ENCODE measurements at regions not wholly inside any gene's neighbourhood (a gene's known extent, or its start where the extent isn't known, plus 50 kb on each side); places are given as distances from the start of the nearest gene placed in this dataset.

DNA sequence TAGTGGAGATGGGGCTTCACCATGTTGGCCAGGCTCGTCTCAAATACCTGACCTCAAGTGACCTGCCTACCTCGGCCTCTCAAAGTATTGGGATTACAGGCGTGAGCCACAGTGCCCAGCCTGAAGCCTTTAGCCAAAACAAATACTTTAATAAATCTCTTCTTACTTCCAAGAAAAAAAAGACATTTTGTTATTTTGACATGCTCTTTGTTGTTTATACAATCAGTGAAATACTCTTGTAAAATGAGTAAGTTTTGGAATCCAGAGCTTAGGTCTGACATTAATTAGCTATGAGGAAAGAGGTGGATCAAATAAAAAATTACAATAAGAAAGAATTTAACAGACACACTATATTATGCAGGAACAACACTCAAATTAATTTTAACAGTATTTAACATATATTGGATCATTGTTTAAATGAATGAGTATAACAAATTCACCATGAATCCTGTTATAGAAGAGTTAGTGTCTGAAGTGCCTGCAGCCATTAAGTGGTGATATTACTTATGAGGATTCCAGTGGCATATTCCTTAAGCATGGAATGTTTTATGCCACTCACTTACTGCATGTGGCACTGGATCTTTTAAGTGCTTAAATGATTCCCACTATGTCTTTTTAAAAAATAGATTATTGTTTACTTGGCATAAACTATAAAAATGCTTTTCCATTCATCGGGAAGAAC lies 260.1 kb upstream of the GIMD1 start:
- Histone ChIP-seq H3K4me2 (ENCODE audit: insufficient read depth, low read length) (no peak overlapping the region), H3K4me1 (ENCODE audit: insufficient read depth, low read length) (no peaks in the 10 kb centered on the region), H3K4me3 (ENCODE audit: insufficient read depth, low read length) (no peak overlapping the region), H2AFZ (ENCODE audit: low read length) (no peak overlapping the region), H3K9me3 (ENCODE audit: low read depth, low read length) (no peaks in the 10 kb centered on the region), H3K27ac (ENCODE audit: low read depth, low read length) (no peak overlapping the region), H3K27me3 (ENCODE audit: insufficient read depth, low read length) (no peaks in the 10 kb centered on the region), H3K79me2 (ENCODE audit: insufficient read depth, low read length) (no peaks in the 10 kb centered on the region), H3K36me3 (ENCODE audit: insufficient read depth, low read length) (no peaks in the 10 kb centered on the region), H4K20me1 (ENCODE audit: insufficient read depth, low read length) (no peaks in the 10 kb centered on the region)
- TF ChIP-seq, protein P1, sequence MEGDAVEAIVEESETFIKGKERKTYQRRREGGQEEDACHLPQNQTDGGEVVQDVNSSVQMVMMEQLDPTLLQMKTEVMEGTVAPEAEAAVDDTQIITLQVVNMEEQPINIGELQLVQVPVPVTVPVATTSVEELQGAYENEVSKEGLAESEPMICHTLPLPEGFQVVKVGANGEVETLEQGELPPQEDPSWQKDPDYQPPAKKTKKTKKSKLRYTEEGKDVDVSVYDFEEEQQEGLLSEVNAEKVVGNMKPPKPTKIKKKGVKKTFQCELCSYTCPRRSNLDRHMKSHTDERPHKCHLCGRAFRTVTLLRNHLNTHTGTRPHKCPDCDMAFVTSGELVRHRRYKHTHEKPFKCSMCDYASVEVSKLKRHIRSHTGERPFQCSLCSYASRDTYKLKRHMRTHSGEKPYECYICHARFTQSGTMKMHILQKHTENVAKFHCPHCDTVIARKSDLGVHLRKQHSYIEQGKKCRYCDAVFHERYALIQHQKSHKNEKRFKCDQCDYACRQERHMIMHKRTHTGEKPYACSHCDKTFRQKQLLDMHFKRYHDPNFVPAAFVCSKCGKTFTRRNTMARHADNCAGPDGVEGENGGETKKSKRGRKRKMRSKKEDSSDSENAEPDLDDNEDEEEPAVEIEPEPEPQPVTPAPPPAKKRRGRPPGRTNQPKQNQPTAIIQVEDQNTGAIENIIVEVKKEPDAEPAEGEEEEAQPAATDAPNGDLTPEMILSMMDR (IDR thresholded peaks at IDR 0.05; ENCODE audit: extremely low read depth, low read depth, low read length), result no peak
- DNase-seq (ENCODE audit: insufficient read length, low spot score, missing footprints), result no peak

DNA sequence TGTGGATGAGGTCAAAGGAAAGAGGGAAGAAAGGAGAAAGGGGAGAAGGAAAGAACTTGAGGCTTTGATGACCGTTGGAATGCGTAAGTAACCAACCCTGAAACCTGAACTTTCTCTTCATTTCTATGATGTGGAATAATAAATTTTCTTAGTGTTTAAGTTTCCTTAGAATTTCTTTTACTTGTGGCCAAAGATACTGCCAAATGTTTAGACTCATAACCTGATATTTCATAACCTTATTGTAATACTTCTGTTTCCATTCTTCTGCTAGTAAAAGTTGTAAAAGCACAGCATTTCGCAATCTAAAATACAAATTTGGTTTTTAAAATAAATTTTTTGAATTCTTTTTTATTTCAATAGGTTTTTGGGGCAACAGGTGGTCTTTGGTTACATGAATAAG lies 258.5 kb upstream of the GIMD1 start:
- Histone ChIP-seq H3K4me3 (ENCODE audit: insufficient read depth, low read length) (no peak overlapping the region), H3K27ac (ENCODE audit: low read depth, low read length) (no peak overlapping the region), H3K79me2 (ENCODE audit: insufficient read depth, low read length) (no peaks in the 10 kb centered on the region), H4K20me1 (ENCODE audit: insufficient read depth, low read length) (no peaks in the 10 kb centered on the region), H3K4me2 (ENCODE audit: insufficient read depth, low read length) (no peak overlapping the region), H3K4me1 (ENCODE audit: insufficient read depth, low read length) (no peaks in the 10 kb centered on the region), H3K9me3 (ENCODE audit: low read depth, low read length) (no peaks in the 10 kb centered on the region), H3K36me3 (ENCODE audit: insufficient read depth, low read length) (no peaks in the 10 kb centered on the region), H3K27me3 (ENCODE audit: insufficient read depth, low read length) (no peaks in the 10 kb centered on the region), H2AFZ (ENCODE audit: low read length) (no peak overlapping the region)
- TF ChIP-seq, protein P1 (IDR thresholded peaks at IDR 0.05; ENCODE audit: extremely low read depth, low read depth, low read length), result no peak
- DNase-seq (ENCODE audit: insufficient read length, low spot score, missing footprints), result no peak

DNA sequence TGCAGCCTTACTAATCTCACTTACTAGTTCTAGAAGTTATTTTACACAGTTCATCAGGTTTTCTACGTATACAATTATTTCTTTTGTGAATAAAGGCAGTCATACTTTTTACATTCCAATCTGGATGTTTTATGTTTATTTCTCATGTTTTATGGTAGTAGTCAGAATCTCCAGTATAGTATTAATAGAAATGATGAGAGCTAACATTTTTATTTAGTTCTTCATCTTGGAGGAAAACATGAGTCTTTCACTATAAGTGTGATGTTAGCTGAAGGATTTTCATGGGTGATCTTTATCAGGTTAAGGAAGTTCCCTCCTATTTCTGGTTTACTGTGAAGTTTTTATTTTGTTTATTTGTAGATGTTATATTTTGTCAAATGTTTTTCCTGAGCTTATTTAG lies 256.1 kb upstream of the GIMD1 start:
- no peak overlapping the region for H2AFZ ChIP-seq (ENCODE audit: low read length)
- no peaks in the 10 kb centered on the region for H3K27me3 ChIP-seq (ENCODE audit: insufficient read depth, low read length)
- DNase-seq (ENCODE audit: insufficient read length, low spot score, missing footprints), result no peak

DNA sequence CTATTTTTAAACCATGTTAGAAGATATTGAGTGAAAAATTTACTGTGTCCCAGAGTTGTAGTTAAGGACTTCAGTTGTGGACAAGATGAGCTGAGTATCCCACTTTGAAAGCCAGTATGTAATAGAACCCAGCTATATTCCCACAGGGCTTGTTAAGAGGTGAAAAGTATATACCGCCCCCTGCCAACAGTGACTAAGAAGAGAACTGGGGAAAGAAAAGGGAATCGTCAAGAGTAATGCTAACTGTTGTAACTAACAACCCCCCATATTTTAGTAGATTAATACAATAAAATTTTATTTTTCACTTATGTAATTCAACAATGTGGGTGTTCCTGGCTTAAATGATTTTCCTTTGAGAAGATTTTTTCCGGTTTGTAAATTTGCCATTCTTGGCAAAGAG lies 250.4 kb upstream of the GIMD1 start:
- Histone ChIP-seq H2AFZ (ENCODE audit: low read length) (no peak overlapping the region), H3K4me2 (ENCODE audit: insufficient read depth, low read length) (no peak overlapping the region), H3K27me3 (ENCODE audit: insufficient read depth, low read length) (no peaks in the 10 kb centered on the region), H3K4me1 (ENCODE audit: insufficient read depth, low read length) (peaks cover 11% of the 10 kb centered on the region), H4K20me1 (ENCODE audit: insufficient read depth, low read length) (no peaks in the 10 kb centered on the region), H3K79me2 (ENCODE audit: insufficient read depth, low read length) (no peaks in the 10 kb centered on the region), H3K36me3 (ENCODE audit: insufficient read depth, low read length) (no peaks in the 10 kb centered on the region), H3K9me3 (ENCODE audit: low read depth, low read length) (no peaks in the 10 kb centered on the region), H3K4me3 (ENCODE audit: insufficient read depth, low read length) (no peak overlapping the region), H3K27ac (ENCODE audit: low read depth, low read length) (no peak overlapping the region)
- no peak for DNase-seq (ENCODE audit: insufficient read length, low spot score, missing footprints)
- TF ChIP-seq, protein P1 (IDR thresholded peaks at IDR 0.05; ENCODE audit: extremely low read depth, low read depth, low read length), result peak; percentile 11

More for the DNA sequence above, 256.1 kb upstream of the GIMD1 start:
- Histone ChIP-seq H3K4me2 (ENCODE audit: insufficient read depth, low read length) (no peak overlapping the region), H3K4me1 (ENCODE audit: insufficient read depth, low read length) (no peaks in the 10 kb centered on the region), H3K79me2 (ENCODE audit: insufficient read depth, low read length) (no peaks in the 10 kb centered on the region), H3K36me3 (ENCODE audit: insufficient read depth, low read length) (no peaks in the 10 kb centered on the region), H3K4me3 (ENCODE audit: insufficient read depth, low read length) (no peak overlapping the region), H3K27ac (ENCODE audit: low read depth, low read length) (no peak overlapping the region), H3K9me3 (ENCODE audit: low read depth, low read length) (no peaks in the 10 kb centered on the region), H4K20me1 (ENCODE audit: insufficient read depth, low read length) (no peaks in the 10 kb centered on the region)
- TF ChIP-seq, protein P1 (IDR thresholded peaks at IDR 0.05; ENCODE audit: extremely low read depth, low read depth, low read length), result no peak

Data from osteoblast (primary cell).